AG10803 (cell line): ENCODE measurements at regions not wholly inside any gene's neighbourhood (a gene's known extent, or its start where the extent isn't known, plus 50 kb on each side); places are given as distances from the start of the nearest gene placed in this dataset.
A peak's percentile ranks its signal among the peaks of the same experiment; 100 is the strongest.

Experiments used
- DNase-seq: peaks from one replicate; pipeline ENCODE4 v3.0.0; 2010; ENCODE audit warnings: low read depth
- H3K4me3 ChIP-seq: 2 replicates; pipeline ENCODE4 v1.5.1; 2011; ENCODE audit warnings: mild to moderate bottlenecking, low read length, control low read depth
- CTCF ChIP-seq: conservative IDR thresholded peaks from 2 replicates; pipeline ENCODE4 v1.5.1; 2011; ENCODE audit warnings: mild to moderate bottlenecking, low read length, control low read depth, inconsistent platforms

DNA sequence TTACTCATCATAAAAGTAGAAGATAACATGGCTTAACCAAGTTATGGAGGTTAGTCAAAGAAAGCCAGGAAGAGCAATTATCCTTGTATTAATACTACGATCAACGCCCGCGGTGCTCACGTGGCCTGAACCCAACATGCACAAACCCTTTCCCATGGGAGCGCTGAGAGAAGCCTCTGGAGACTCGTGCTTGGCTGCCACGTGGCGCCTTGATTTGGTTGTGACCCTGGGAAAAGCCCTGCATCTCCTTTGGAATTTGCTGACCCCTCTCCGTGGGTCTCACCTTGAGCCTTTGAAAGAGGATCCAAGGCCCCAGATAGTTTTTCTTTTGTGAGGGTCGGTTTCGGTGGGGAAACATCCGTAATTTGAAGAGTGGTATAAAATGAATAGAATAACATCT, 255.6 kb downstream of the DCDC2C start:
- H3K4me3 ChIP-seq, result no peak overlapping the region
- no peak for DNase-seq
- no peak for TF ChIP-seq CTCF

- peak; percentile 68 for TF ChIP-seq CTCF
- H3K4me3 ChIP-seq, result no peak overlapping the region
- peak; percentile 10 for DNase-seq
Observed at GRCh38 chr2:3959372-3959771, 256.0 kb downstream of the DCDC2C start.

DNA sequence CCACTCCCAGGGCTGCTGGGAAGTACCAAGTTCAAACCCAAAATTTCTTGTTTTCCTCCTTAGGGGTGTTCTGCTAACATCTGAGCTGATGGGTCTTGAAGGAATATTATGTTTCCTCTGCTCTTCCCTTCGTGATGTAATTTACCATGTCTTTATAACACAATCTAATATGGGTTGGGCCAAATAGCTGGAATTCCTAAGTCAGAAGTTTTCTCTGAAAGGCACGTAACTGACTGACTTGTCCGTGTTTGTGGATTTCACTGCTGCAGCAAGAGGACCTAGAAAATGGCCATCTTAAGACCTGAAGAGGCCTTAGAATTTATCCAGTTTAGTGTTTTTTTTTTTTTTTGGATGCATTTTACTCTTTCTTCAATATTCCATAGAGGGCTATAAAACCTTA, 256.7 kb downstream of the DCDC2C start:
- no peak overlapping the region for H3K4me3 ChIP-seq
- peak; percentile 2 for DNase-seq
- TF ChIP-seq CTCF, result no peak

- no peak overlapping the region for H3K4me3 ChIP-seq
- no peak for DNase-seq
- no peak for TF ChIP-seq CTCF
Observed at GRCh38 chr2:3962719-3963118, 259.3 kb downstream of the DCDC2C start.

GRCh38 chr2:3965211-3965610, 261.8 kb downstream of the DCDC2C start:
- DNase-seq, result no peak

GRCh38 chr2:3965953-3966352, 262.6 kb downstream of the DCDC2C start:
- H3K4me3 ChIP-seq, result no peak overlapping the region
- TF ChIP-seq CTCF, result no peak
- DNase-seq, result no peak

More at GRCh38 chr2:3965211-3965610, 261.8 kb downstream of the DCDC2C start:
- no peak overlapping the region for H3K4me3 ChIP-seq
- no peak for TF ChIP-seq CTCF

DNA sequence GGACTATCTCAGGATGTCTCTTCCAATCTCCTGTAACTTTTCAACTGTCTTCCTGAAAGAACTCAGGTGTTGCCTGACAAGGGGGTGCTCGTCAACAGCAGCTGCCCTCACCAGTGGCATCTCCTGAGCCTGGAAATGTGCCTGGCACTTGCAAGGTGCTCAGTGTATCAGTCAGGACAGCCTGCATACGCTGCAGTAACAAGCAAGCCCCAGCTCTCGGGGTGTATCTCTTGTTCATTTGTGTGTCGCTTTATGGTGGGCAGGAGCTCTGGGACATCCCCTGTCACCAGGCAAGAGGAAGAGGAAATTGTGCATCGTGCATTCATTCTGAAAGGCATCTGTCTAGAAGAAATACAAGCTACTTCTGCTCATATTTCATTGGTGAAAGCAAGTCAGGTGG, 263.1 kb downstream of the DCDC2C start:
- no peak overlapping the region for H3K4me3 ChIP-seq
- DNase-seq, result no peak
- TF ChIP-seq CTCF, result no peak
